Erythroblast (primary cell): ENCODE measurements at regions not wholly inside any gene's neighbourhood (a gene's known extent, or its start where the extent isn't known, plus 50 kb on each side); places are given as distances from the start of the nearest gene placed in this dataset.

Experiments used
- GATA1 ChIP-seq: IDR thresholded peaks from 2 replicates; pipeline ENCODE4 v1.6.1; 2011; ENCODE audit warnings: low read depth, mild to moderate bottlenecking, control low read depth, low read length, moderate library complexity
- POLR2A ChIP-seq: IDR thresholded peaks from 2 replicates; pipeline ENCODE4 v1.6.1; 2011; ENCODE audit warnings: mild to moderate bottlenecking, low read length

DNA sequence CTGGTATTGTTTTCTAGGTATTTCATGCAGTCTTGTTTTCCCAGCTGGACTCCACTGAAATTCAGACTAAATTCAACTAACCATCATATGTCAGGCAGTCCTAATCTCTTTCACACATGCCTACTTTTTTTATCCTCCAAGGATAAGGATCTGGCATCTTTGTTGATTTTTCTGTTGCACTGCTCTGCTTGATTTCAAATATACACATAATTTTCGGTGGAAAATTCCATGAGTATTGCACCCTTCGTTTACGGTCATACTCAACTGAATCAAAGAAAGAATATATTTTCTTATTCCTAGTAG lies 64.8 kb upstream of the UNC93A start:
- TF ChIP-seq POLR2A = no peak
- TF ChIP-seq GATA1 = no peak
